ENCODE measurements at regions not wholly inside any gene's neighbourhood (a gene's known extent, or its start where the extent isn't known, plus 50 kb on each side); places are given as distances from the start of the nearest gene placed in this dataset.
"Not testable (repeated sequence)": the region's sequence is repeated elsewhere in the genome, so short reads cannot be mapped to it uniquely, and the experiment has no call there.

DNA sequence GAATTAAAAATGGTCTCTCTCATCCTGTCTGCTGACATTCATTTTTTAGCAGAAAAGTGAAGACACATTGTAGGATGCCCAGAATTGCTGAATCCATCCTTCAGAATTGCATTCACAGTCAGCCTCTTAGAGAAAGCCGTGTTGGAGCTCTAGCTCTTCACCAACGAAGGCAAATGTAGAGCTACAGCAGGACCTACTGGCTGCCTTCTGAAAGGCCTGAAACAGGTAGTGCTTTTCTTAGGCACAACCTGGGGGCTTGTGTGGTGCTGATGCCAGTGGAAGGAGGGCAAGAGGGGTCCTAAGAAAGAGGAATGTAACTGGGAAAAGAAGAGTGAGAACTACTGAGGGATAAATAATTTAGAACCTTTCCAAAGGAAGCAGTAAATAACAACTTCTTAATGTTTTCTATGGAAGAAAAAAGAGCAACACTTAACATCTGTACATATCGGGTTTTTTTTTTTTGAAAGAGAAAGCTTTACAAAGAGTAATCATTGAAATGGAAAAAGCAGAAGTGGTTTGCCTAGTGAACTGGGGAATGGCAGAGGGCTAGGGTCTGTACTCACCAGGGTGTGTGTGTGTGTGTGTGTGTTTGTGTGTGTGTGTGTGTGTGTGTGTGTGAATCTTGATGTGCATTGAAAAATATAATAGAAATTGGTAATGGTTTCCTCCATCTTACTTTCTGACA is 297.8 kb downstream of the SATB1 start:
- intact Hi-C loops (cut with micrococcal nuclease): no loop called here

DNA sequence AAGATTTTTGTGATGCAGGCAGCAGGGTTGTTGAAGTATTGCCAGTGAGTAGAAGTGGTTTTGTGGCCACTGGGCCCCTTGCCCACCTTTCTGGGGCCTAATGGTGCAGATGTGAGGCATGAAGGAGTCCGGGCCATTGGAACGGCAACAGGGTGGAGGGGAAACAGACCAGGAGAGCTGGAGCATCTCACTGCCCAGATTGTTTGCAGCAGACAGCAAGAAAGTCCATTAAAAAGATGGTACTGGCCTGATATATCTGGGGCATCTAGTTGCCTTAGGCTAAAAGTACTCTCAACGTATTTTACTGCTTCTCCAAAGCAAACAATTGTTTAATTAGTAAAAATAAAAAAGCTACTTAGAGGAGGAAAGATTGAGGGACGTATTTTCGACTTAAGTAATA is 298.4 kb downstream of the SATB1 start:
- intact Hi-C loops (cut with micrococcal nuclease): no loop called here

DNA sequence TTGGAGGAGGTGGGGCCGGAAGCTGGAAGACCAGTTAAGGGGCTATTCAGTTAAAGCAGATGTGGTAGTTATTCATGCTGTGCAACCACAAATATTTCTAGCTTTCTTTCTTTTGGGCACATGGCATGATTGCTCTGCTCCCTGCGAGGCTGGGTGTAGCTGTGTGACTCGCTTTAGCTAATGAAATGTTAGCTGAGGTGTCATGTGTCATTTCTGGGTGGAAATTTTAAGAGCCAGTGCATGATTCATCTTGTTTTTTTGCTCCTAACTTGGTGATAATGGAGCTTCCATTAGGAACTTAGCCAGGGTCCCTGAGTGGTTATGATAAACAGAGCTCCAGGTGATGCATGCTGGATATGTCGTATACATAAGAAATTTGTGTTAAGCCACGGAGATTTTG is 300.6 kb downstream of the SATB1 start:
- intact Hi-C loops (cut with micrococcal nuclease): no loop called here

DNA sequence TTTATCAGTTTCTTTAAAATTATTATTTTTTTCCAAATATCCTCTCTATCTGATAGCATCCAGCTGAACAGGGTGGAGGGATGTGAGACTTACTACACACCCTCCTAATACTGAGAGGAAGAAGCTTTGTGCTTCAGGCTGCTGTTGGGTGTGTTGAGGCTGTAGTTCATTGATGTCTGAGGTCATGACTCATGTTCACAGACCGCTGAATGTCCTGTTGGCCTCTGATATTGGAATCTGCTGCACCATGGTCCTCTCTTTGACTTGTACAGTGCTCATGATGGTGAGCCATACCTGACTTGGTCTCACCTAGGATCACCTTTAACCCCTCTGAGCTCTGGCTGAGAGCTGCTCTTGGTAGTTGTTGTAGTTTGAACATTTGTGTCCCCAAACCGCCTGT is 302.9 kb downstream of the SATB1 start:
- intact Hi-C loops (cut with micrococcal nuclease): no loop called here

DNA sequence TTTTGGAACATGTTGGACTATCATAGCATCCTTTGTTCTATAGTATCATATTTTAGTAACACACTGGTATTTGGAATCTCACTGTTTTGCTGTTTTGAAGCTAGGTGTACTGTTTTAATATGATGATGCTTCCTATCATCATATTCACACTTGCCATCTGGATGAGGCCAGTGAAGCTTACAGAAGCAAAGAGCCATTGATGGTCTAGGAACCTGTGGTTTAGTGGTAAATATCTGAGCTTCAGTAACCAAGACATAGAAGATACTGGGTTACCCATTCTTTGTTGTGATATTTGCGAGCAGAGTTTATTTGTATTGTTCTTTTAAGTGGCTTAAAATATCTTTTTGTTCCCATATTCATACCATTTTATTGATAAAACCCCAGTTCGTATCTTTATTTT is 304.1 kb downstream of the SATB1 start:
- intact Hi-C loops (cut with micrococcal nuclease): no loop called here

DNA sequence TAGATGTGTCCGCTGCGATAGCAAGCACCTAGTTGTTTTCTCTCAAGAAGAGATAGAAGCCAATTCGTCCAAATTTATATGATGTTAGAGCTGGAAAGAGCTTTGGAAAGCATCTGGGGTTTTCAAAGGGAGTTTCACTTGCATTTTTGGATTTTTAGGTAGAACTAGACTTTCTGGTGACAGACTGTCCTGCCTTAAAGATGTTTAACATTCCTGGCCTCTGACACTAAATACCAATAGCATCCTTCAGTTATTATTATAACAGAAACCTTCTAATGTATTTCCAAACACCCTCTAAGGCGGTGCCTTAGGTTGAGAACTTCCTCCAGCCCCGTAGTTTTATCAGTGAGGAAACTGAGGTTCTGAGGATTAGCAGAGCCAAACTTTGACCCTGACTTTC is 305.3 kb downstream of the SATB1 start:
- intact Hi-C loops (cut with micrococcal nuclease): no loop called here

DNA sequence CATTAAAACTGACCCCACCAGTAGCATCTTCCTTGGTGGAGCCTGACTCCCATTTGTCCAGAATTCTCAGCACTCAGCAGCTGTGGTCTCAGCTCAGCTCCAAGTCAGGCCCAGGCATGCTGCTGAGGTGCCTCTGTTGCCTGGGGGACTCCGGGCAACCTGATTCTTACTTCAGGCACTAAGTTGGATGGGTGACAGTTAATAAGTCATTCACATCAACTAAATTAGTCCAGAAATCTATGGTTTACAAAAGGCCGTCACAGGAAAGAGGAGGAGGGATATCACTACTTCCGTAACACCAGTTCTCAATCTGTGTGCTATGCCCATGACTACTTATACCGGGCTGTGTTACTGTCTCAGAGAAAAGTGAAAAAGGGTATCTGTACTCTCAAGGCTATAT is 310.2 kb downstream of the SATB1 start:
- intact Hi-C loops (cut with micrococcal nuclease): no loop called here

DNA sequence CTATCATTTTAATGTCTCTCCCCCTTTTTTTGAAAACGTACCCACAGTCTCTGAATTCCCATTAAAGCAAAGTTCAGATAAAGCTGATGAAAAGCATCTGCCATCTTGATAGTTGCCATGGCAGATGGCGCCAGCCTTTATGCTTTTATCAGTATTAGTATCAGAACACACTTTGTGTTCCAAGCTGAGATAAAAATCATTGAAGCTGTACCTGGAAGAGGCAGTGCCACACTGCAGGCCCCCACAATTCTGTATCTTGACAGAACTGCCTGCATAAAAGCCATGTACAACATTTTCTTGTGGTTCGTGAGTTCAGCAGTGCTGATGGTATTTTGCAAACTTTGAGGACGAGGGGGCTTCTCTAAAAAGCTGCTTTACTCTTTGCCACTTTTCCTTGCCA is 311.7 kb downstream of the SATB1 start:
- intact Hi-C loops (cut with micrococcal nuclease): no loop called here

DNA sequence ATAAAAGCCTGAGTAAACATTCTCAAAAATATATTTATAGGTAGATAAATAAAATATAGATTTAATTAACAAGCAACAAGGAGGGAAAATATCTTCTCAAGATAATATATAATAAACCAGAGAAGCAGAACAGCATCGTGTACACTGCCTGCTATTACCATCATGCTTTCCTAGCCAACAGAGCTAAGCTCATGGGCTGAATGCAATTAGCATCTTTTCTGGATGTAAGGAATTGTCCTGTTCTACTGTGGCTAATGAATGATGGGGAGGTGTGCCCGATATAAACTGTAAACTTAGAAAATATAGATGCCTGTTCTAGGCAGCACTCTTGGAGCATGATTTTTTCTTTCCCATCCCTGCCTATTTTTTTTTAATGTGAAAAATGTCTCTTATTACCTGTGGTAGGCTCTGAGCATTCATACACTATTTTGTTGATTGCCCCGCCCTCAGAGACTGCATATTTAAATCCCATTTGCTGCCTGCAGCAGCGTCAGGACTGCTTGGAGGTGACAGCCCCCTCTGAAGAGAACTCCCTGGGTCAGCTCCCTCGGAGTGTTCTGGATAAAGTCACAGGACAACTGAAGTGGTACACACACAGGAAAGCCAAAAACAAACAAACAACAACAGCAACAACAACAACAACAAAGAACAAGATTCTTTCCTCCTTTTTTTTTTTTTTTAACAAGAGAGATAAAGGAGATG is 312.3 kb downstream of the SATB1 start:
- intact Hi-C loops (cut with micrococcal nuclease): no loop called here

DNA sequence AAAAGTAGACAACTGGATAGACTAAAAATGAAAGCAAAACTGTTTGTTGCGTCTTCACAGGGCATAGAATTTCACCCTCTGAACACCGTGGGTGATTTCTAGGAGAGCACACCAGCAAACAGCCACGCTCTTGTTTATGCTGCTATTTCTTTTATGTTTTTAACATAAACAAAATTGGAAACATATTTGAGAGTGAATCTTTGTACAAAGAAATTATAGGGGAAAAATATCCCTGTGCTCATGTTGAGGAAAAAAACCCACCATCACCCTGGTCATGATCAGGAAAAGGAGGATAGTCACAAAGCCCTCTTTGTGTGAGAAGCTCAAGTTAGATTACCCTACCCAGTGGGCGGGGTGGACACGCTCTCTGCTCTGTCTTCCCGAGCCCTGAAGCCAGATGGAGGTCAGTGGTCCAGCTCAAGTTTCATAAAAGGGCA is 313.3 kb downstream of the SATB1 start:
- intact Hi-C loops (cut with micrococcal nuclease): no loop called here

DNA sequence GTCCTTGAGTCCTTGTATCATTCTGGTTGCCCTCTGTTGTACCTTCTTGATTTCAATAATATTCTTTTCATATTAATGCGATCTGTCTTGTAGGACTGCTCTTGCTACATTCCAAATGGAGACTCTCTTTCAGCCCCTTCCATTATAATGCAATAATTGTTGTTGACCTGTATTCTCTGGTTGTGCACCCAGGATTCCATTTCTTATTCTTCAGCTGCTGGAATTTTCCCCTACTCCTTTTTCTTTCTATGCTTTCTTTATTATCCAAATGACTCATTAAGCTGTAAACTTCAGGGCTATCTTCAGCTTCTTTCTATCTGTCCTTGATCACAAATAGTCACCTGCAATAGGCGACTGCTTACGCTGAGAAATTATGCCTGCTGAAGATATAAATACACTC is 321.5 kb downstream of the SATB1 start:
- intact Hi-C loops (cut with micrococcal nuclease): no loop called here

DNA sequence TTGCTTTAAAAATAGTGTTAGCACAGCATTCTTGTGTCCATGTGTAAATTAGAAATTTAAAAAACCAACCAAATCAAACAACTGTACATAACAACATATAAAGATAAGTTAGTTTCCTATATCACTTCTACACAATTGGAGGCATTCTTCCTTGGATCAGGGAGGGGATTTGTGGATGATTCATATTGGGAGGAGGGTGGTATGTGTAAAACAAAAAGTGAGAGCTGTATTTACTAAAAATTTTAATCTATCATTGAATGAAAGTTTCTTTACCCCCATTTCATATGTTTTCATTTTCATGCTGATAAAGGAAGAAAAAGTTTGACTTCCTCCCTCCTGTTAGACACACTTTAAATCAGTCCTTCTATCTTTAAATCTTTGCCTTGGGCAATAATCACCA is 325.0 kb downstream of the SATB1 start:
- intact Hi-C loops (cut with micrococcal nuclease): no loop called here

DNA sequence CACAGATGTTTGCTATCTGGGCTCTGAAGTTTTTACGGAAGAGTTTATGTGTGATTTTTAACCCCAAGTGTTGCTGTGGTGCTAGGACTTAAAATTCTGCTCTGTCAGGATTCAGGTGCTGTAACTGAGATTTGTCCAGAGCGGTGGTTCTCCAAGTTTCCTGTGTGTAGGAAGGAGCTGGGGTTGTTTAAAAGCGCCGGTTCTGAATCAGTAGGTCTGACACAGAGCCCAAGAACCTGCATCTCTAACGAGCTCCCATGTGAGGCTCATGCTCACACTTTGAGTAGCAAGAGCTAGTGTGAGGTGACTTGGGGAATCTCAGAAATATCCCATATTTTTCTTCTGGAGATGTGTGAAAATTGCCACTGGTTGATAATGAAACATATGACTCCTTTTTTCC is 325.5 kb downstream of the SATB1 start:
- intact Hi-C loops (cut with micrococcal nuclease): no loop called here

DNA sequence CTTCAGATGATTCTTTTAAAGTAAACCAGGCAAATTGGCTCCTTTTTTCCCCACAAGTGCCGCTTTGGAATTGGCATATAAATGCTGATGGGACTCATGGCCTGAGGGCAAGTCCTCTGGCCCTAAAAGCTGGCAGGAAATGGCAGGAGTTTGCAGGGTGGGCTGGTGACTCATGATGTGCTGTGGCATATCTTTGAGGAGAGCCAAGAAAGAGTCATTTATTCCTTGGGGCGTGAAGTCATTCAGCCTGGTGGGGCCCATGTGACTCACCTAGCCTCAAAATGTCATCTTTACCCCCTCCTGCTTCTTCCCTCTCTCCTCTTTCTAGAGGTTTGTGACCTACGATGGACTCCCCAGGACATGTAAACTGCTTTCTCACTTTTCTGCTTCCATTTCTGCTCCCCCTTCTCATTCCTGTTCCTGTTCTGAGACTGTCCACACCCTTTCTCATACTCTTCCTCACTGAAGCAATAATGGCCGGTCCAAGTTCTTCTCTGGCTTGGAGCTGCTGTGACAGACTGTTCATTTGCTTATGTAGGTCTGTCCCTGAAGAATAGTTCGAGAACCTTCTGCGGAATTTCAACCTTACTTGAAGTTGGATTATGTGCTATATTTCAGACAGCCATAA is 326.1 kb downstream of the SATB1 start:
- intact Hi-C loops (cut with micrococcal nuclease): no loop called here

DNA sequence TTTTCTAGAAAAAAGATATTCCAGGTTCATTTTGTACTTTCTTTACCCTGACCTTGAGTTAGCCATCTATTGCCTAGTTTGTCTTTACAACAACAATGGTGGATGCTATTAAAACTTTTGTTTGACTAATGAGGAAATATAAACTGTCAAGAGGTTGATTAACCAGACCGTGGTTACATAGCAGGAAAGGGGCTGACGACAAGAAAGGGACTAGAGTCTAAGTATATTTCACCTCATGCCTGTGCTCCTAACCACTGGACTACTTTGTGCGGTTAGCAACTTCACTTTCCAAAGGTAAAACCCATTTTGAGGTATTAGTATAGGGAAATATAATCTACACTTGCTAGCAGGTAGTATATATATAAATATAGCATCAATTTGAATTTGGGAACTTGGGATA is 327.1 kb downstream of the SATB1 start:
- intact Hi-C loops (cut with micrococcal nuclease): no loop called here

DNA sequence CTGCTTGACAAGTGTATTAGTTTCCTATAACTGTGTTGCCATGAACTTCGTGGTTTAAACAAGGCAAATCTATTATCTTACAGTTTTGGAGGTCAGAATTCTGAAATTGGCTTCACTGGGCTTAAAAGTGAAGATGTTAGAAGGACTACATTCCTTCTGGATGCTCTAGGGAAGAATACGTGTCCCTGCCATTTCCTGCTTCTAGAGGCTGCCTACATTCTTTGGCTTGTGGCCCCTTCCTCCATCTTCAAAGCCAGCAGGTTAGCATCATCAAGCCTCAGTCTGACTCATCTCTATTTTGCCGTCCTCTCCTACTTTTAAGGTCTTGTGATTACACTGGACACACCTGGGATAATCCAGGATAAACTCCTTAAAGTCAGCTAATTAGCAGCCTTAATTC is 327.7 kb downstream of the SATB1 start:
- intact Hi-C loops (cut with micrococcal nuclease): no loop called here

DNA sequence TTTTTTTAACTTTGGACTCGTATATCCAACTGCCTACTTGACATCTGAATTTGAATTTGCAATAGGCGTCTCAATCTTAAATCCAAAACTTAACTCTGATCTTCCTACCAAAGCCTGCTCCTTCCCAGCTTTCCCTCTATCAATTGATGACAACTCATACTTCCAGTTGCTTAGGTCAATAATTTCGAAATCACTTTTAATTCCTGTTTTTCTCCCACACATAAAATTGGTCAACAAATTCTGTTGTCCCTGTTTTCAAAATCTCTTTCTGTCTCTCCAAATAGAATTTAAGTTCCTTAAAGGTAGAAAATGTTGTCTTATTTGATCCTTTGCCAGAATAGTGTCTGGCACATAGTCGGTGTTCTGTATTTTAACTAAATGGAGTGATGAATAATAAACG is 332.4 kb downstream of the SATB1 start:
- intact Hi-C loops (cut with micrococcal nuclease): no loop called here

DNA sequence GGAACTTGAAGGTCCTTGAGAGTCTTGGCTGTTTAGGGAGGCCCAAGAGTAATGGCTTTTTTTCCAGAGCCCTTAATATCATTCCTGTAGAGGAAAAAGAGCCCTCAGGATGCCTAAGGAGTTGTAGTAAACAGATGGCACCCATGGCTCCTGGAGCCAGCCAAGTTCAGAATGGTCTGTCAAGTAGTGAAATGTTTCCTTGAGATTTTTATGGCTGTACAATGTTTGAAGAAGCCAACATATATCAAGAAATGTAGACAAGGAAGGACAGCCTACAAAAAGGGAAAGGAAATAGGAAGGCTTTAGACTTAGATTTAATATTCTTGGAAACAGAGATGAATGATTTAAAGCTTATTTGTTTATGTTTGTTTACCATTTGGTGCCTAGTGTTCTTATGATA is 334.8 kb downstream of the SATB1 start:
- intact Hi-C loops (cut with micrococcal nuclease): no loop called here

DNA sequence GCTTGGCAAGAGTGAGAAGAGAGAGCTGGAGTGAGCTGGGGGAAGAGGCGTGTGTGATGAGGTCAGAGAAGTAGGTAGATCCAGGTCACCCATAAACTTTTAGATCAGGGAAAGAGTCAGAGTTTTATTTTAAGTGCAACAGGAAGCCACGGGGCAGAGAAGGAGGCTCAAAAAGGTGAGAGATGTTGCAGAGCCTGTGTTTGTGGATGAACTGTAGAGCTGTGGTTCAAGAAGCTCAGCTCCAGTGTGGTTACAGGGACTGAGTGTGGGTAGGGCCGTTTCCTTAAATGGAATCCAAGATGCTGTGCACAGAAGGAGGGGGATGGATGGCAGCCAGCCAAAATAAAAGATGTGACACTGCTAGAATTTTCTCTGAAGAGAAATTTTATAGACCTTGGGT is 337.2 kb downstream of the SATB1 start:
- intact Hi-C loops (cut with micrococcal nuclease): no loop called here

DNA sequence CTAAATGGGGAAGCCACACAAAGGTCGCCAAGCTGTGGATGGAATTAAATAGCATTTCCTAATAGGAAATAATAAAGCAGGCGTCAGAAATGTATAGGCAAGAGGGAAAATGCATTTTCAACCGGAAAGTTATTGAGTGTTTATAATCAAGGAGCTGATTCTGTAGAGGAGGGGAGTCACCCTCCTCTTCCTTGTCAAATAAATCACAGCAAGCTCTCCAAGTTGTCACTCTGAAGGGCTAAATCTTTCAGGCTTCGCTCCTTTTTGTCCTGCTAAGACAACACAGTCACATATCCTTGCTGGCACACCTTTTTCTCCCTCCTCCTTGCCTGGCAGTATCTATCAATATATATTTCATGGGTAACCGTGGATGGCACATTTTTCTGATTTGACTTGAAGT is 338.4 kb downstream of the SATB1 start:
- intact Hi-C loops (cut with micrococcal nuclease): no loop called here

DNA sequence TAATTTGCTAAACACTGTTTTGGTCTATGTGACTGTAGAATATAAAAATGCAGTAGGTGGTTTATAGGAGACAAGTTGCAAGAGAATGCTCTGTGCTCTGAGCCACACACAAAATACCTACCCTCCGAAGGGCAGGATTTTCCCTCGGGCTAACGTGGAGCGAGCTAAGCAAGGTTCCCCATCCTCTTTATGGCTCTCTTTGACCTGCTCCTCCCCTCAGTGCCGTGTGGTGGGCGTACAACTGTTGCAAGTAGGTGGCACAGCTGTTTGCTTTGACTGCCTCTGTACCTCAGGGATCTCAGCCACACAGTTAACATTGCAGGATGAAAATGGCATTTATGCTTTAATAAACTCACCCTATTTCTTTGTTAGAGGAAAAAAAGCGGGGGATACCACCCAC is 339.1 kb downstream of the SATB1 start:
- intact Hi-C loops (cut with micrococcal nuclease): no loop called here

DNA sequence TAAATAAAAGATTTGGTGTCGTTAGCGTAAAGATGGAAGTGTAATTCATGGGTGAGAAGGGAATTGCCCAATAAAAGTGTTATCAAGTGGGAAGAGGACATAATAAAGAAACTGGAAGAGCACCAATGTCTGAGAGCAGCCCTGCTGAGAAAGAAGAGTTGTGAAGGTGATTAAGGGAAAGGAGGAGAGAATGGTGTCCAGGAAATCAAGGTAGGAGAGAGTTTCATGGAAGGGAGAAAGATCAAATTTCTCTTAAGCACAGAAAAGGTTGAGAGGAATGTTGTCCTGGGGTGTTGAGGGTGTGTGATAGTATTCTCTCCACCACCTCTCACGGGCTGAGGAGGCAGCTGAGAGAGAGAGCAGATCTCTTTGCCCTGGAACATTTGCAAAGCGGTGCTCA is 339.7 kb downstream of the SATB1 start:
- intact Hi-C loops (cut with micrococcal nuclease): no loop called here

DNA sequence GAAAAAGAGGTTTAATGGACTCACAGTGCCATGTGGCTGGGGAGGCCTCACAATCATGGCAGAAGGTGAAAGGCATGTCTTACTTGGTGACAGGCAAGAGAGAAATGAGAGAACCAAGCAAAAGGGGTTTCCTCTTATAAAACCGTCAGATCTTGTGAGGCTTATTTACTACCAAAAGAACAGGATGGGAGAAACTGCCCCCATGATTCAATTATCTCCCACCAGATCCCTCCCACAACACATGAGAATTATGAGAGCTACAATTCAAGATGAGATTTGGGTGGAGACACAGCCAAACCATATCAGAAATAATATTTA is 340.8 kb upstream of the TBC1D5 start:
- intact Hi-C loops (cut with micrococcal nuclease): not testable (repeated sequence)
